T-helper 2 cell treated with Interferon-gamma antibody and Interleukin-4, amounts not matched to agents 100 ng/mL and 5 ng/mL, for 36 hours (primary cell): ENCODE measurements at regions not wholly inside any gene's neighbourhood (a gene's known extent, or its start where the extent isn't known, plus 50 kb on each side); places are given as distances from the start of the nearest gene placed in this dataset.

Experiments
- intact Hi-C: fragments of 100-400 bp; cut with micrococcal nuclease; formaldehyde crosslinking; loops from one replicate; pipeline ENCODE4 v1.15.1; 2023

- intact Hi-C loops: no loop called here
These were observed 316.5 kb upstream of the PLSCR5 start for GRCh38 chr3:146921693-146922092.

GRCh38 chr3:146914409-146914808 lies 309.3 kb upstream of the PLSCR5 start:
- intact Hi-C loops: no loop called here

GRCh38 chr3:146912241-146913015 lies 307.3 kb upstream of the PLSCR5 start:
- intact Hi-C loops: no loop called here

- intact Hi-C loops: no loop called here
These were observed 298.8 kb upstream of the PLSCR5 start for GRCh38 chr3:146903927-146904326.

GRCh38 chr3:146899171-146899570 lies 294.0 kb upstream of the PLSCR5 start:
- intact Hi-C loops: no loop called here

- intact Hi-C loops: no loop called here
These were observed 291.6 kb upstream of the PLSCR5 start for GRCh38 chr3:146896711-146897110.

- intact Hi-C loops: no loop called here
These were observed 290.0 kb upstream of the PLSCR5 start for GRCh38 chr3:146895026-146895749.

GRCh38 chr3:146894406-146894805 lies 289.3 kb upstream of the PLSCR5 start:
- intact Hi-C loops: no loop called here

GRCh38 chr3:146892041-146892440 lies 286.9 kb upstream of the PLSCR5 start:
- intact Hi-C loops: no loop called here

- intact Hi-C loops: no loop called here
These were observed 284.5 kb upstream of the PLSCR5 start for GRCh38 chr3:146889626-146890025.

GRCh38 chr3:146888176-146888575 lies 283.0 kb upstream of the PLSCR5 start:
- intact Hi-C loops: no loop called here

- intact Hi-C loops: no loop called here
These were observed 279.6 kb upstream of the PLSCR5 start for GRCh38 chr3:146884721-146885120.

GRCh38 chr3:146884296-146884695 lies 279.1 kb upstream of the PLSCR5 start:
- intact Hi-C loops: no loop called here

- intact Hi-C loops: no loop called here
These were observed 278.1 kb upstream of the PLSCR5 start for GRCh38 chr3:146883288-146883687.

GRCh38 chr3:146881966-146882760 lies 277.0 kb upstream of the PLSCR5 start:
- intact Hi-C loops: no loop called here

- intact Hi-C loops: no loop called here
These were observed 276.2 kb upstream of the PLSCR5 start for GRCh38 chr3:146881356-146881755.

- intact Hi-C loops: no loop called here
These were observed 268.6 kb upstream of the PLSCR5 start for GRCh38 chr3:146873748-146874147.

- intact Hi-C loops: no loop called here
These were observed 260.1 kb upstream of the PLSCR5 start for GRCh38 chr3:146865175-146865755.

GRCh38 chr3:146861262-146861661 lies 256.1 kb upstream of the PLSCR5 start:
- intact Hi-C loops: no loop called here

GRCh38 chr3:146854523-146854922 lies 249.4 kb upstream of the PLSCR5 start:
- intact Hi-C loops: no loop called here

GRCh38 chr3:146851665-146852064 lies 246.5 kb upstream of the PLSCR5 start:
- intact Hi-C loops: no loop called here

- intact Hi-C loops: no loop called here
These were observed 240.2 kb upstream of the PLSCR5 start for GRCh38 chr3:146845361-146845760.
